Bronchial epithelial cell (primary cell): ENCODE measurements at regions not wholly inside any gene's neighbourhood (a gene's known extent, or its start where the extent isn't known, plus 50 kb on each side); places are given as distances from the start of the nearest gene placed in this dataset.

ENCODE experiments used
- DNase-seq: peaks from one replicate; pipeline ENCODE4 v3.0.0-alpha.2; 2010; ENCODE audit warnings: low read depth
- FAIRE-seq: peaks from 2 replicates; lab custom pipeline; 2011; peaks lifted over from hg19 to GRCh38; lab: Jason Lieb, UNC
- H3K27me3 ChIP-seq: 2 replicates; pipeline ENCODE4 v1.5.1; 2011; ENCODE audit warnings: low read length; ENCODE audit not compliant: control insufficient read depth, insufficient read depth
- H3K36me3 ChIP-seq: 2 replicates; pipeline ENCODE4 v1.5.1; 2011; ENCODE audit warnings: low read length; ENCODE audit not compliant: control insufficient read depth, insufficient read depth
- H3K4me3 ChIP-seq: 2 replicates; pipeline ENCODE4 v1.5.1; 2011; ENCODE audit warnings: mild to moderate bottlenecking, low read depth, low read length, control low read depth
- TF ChIP-seq, protein P1 (sequence below): IDR thresholded peaks from 2 replicates; pipeline ENCODE4 v1.5.1; 2011; ENCODE audit warnings: mild to moderate bottlenecking, moderate library complexity, low read length, control low read depth, inconsistent platforms; ENCODE audit not compliant: insufficient read depth, severe bottlenecking

DNA sequence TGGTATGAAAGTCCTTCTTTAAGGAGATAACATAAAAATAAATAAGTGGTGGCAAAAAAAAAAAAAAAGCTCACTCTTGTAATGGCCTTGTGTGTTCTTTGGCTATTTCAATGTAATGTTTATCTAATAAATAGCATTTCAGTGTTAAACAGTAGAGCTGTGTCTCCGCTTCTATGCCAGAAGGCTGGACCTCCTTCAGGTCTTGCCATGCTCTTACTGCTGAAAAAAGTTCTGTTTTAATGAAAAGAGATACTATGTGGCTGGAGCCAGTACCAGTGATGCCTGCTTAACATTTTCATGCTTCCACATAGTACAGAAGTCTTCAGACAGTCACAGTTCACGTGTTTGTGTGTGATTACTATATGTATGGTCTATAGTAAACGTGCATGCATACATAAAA, 74.1 kb upstream of the PRICKLE1 start:
- no peak for DNase-seq
- TF ChIP-seq, protein P1, sequence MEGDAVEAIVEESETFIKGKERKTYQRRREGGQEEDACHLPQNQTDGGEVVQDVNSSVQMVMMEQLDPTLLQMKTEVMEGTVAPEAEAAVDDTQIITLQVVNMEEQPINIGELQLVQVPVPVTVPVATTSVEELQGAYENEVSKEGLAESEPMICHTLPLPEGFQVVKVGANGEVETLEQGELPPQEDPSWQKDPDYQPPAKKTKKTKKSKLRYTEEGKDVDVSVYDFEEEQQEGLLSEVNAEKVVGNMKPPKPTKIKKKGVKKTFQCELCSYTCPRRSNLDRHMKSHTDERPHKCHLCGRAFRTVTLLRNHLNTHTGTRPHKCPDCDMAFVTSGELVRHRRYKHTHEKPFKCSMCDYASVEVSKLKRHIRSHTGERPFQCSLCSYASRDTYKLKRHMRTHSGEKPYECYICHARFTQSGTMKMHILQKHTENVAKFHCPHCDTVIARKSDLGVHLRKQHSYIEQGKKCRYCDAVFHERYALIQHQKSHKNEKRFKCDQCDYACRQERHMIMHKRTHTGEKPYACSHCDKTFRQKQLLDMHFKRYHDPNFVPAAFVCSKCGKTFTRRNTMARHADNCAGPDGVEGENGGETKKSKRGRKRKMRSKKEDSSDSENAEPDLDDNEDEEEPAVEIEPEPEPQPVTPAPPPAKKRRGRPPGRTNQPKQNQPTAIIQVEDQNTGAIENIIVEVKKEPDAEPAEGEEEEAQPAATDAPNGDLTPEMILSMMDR, result no peak
- H3K4me3 ChIP-seq, result no peak overlapping the region
- no peaks in the 10 kb centered on the region for H3K36me3 ChIP-seq
- no peaks in the 10 kb centered on the region for H3K27me3 ChIP-seq
- FAIRE-seq, result no peak

DNA sequence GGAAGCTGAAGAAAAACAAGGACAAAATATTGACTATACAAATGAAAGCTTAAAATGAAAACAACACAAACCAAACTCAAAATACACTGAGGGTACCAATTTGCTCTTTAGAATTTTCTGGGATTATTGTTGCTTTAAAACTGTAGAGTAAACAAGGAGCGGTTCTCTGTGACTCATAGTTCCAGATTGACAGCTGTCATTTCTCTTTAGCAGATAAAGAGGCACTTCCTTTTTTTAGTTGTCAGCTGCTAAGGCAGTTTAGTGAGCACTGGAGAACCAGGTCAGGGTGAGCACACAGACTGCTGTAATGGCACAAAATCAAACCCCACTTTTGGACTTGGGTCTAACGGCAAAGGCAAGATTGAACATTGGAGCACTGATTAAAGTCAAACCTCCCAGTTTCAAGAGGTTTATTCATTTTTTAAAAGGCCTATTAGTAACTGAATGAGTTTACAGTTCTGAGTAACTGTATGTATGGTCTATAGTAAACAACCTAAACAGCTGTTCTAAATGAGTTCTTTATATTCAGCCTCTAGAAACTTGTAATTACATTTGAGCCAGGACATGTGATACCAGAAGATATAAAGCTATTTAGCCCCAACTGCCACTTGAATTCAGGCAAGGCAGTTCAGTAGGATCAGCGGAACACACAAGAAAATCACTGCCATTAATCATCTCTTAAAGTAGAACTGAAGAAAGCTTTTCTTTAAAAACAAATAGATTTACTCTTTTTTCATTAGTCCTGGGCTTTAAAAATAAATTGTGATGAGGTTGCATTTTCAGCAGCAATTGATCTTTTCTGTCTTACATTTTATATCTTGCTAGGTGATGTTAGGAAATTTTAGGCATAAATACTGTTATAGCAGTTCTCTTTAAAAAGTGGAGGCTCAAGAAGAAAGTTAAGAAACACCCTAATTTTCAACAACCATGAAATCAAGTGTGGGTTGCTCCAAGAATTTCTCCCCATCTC, 71.7 kb upstream of the PRICKLE1 start:
- H3K27me3 ChIP-seq, result no peaks in the 10 kb centered on the region
- H3K36me3 ChIP-seq, result no peaks in the 10 kb centered on the region
- H3K4me3 ChIP-seq, result no peak overlapping the region
- FAIRE-seq (no peak), DNase-seq (no peak)
- TF ChIP-seq, protein P1, result no peak

DNA sequence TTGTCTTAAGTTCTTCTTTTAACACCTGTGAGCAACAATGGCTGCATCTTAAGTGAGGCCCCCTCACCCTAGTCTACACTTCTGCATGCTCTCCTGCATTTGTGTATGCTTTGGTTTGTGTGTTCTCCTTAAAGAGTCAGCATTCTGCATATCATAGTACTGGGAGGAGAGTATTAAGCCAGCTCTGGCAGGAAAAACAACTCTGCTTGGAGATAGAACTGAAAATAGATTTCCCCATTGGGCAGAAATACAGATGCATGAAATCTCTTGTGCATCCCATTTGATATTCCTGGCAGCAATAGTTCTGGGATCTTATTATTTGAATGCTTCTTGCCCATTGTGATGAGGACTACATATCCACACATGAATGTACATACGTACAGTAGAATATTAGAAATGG, 70.6 kb upstream of the PRICKLE1 start:
- no peaks in the 10 kb centered on the region for H3K36me3 ChIP-seq
- TF ChIP-seq, protein P1, result no peak
- no peak for DNase-seq
- FAIRE-seq, result no peak
- H3K4me3 ChIP-seq, result no peak overlapping the region
- H3K27me3 ChIP-seq, result no peaks in the 10 kb centered on the region

DNA sequence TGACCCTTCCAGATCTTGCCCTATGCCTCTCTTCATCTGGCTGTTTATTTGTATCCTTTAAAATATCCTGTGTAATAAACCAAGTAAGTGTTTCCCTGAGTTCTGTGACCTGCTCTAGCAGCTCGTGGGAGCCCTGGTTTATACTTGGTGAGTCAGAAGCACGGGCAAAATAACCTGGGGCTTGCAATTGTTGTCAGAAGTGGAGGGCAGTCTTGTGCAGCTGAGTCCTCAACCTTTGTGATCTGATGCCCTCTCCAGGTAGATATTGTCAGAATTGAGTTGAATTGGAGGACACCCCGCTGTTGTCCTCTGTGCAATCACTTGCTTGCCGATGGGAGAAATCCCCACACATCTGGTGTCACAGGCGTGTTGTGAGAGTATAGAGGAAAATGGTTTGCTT, 62.5 kb upstream of the PRICKLE1 start:
- TF ChIP-seq, protein P1, result no peak
- DNase-seq, result peak; percentile 37
- FAIRE-seq, result no peak
- no peak overlapping the region for H3K4me3 ChIP-seq
- H3K27me3 ChIP-seq, result no peaks in the 10 kb centered on the region
- no peaks in the 10 kb centered on the region for H3K36me3 ChIP-seq

DNA sequence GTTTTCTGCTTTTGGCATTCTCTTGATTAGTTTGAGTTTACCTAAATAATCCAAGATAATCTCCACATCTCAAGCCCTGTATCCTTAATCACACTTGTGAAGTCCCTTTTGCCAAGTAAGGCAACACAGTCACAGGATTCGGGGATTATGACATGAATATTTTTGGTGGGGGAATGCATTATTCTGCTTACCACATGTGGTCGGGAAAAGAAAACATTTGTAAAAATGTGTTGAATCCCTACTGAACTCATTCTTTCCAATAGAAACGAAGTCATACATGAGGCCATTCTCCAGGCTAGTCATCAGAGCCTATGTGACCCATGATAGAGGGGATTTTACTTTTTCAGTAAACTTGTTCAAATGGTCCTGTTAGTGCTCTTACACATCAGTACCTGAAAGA, 58.5 kb upstream of the PRICKLE1 start:
- TF ChIP-seq, protein P1, result no peak
- DNase-seq (no peak), FAIRE-seq (no peak)
- Histone ChIP-seq H3K4me3 (no peak overlapping the region), H3K27me3 (no peaks in the 10 kb centered on the region), H3K36me3 (no peaks in the 10 kb centered on the region)
